ENCODE measurements at regions not wholly inside any gene's neighbourhood (a gene's known extent, or its start where the extent isn't known, plus 50 kb on each side); places are given as distances from the start of the nearest gene placed in this dataset.
A peak's percentile ranks its signal among the peaks of the same experiment; 100 is the strongest.

GRCh38 chr6:142694054-142694453 is 250.9 kb downstream of the HIVEP2 start:
- peaks cover 3% of the 10 kb centered on the region; the same call in 1 of the 2 replicates for H3K4me1 ChIP-seq (ENCODE audit: control insufficient read depth, insufficient read depth, low read length)
- H4K20me1 ChIP-seq (ENCODE audit: control insufficient read depth, insufficient read depth), result no peaks in the 10 kb centered on the region
- ChIA-PET RAD21 (ENCODE audit: unreplicated experiment) (interaction anchor here (0.8 to 3.2 kb wide), 17 partner anchors 9 to 733 kb away, joined by 3 to 54 read pairs (median 8); no protein-coding TSS in a partner anchor), CTCF (interaction anchor here (0.7 to 4.3 kb wide), 18 partner anchors 8 to 733 kb away, joined by 3 to 62 read pairs (median 8); no protein-coding TSS in a partner anchor), POLR2A (no interaction called here), SMC1A (ENCODE audit: uncharacterized antibody, unreplicated experiment) (interaction anchor here (0.8 to 8.9 kb wide), 21 partner anchors 11 to 733 kb away, joined by 3 to 123 read pairs (median 5); no protein-coding TSS in a partner anchor)
- H3K27me3 ChIP-seq (replicated peaks in 1 of 2; ENCODE audit: control insufficient read depth in 2 of 2, insufficient read depth in 2 of 2, low read length in 1 of 2), result no peaks in the 10 kb centered on the region
- TF ChIP-seq ZNF207 (IDR thresholded peaks at IDR 0.05; ENCODE audit: borderline replicate concordance), result no peak
- TF ChIP-seq RUNX3 (IDR thresholded peaks at IDR 0.05; ENCODE audit: low read length), result peak; percentile 54; the same call in 1 of the 2 replicates
- 0 out of 2 replicates have a peak, but pooled peaks have one; percentile 4 for TF ChIP-seq MEF2A (IDR thresholded peaks at IDR 0.05; ENCODE audit: insufficient read depth, low read depth, low read length)
- H3K79me2 ChIP-seq (ENCODE audit: control insufficient read depth, insufficient read depth, low read length), result no peaks in the 10 kb centered on the region
- H3K9ac ChIP-seq (ENCODE audit: control insufficient read depth, insufficient read depth, low read length), result no peak overlapping the region
- FAIRE-seq, result no peak
- H2AFZ ChIP-seq (ENCODE audit: control insufficient read depth, low read depth, low read length), result peak overlapping the region; percentile 28; the same call in 1 of the 2 replicates
- peak; percentile 15 for ATAC-seq
- intact Hi-C loops (cut with micrococcal nuclease; ENCODE audit: unreplicated experiment), result loop anchor here (2.0 to 5.0 kb wide), 6 partner anchors 148 to 808 kb away; partner anchors contain the start of gene HIVEP2
- in situ Hi-C loops (cut with MboI), result loop anchor here (5.0 to 25.0 kb wide), 3 partner anchors 248 to 718 kb away; no protein-coding TSS in a partner anchor
- no peak overlapping the region for H3K4me2 ChIP-seq (ENCODE audit: control insufficient read depth, insufficient read depth)
- H3K36me3 ChIP-seq (ENCODE audit: control insufficient read depth in 2 of 2, insufficient read depth in 2 of 2, low read length in 1 of 2), result no peaks in the 10 kb centered on the region
- H3K27ac ChIP-seq (ENCODE audit: control insufficient read depth, insufficient read depth), result no peak overlapping the region
- no peaks in the 10 kb centered on the region for H3K9me3 ChIP-seq (replicated peaks; ENCODE audit: control insufficient read depth, insufficient read depth, low read length)
- DNase-seq (ENCODE audit: low read depth, low spot score), result no peak
- WGBS (ENCODE audit: insufficient coverage, insufficient replicate concordance, low lambda C conversion rate, missing lambda C conversion rate), result 89% methylated on average over 2 of the region's 2 CpGs
- no peak overlapping the region for H3K4me3 ChIP-seq
- BruUV-seq (replicated peaks), result no TSS peak

- no peaks in the 10 kb centered on the region for H3K79me2 ChIP-seq (ENCODE audit: control insufficient read depth, insufficient read depth, low read length)
- in situ Hi-C loops (cut with MboI), result loop anchor here (25.0 kb wide), 1 partner anchor 717 kb away; no protein-coding TSS in a partner anchor
- ChIA-PET POLR2A (no interaction called here), SMC1A (ENCODE audit: uncharacterized antibody, unreplicated experiment) (interaction anchor here (1.2 to 8.9 kb wide), 3 partner anchors 125 to 643 kb away, joined by 3 to 123 read pairs (median 27); no protein-coding TSS in a partner anchor), CTCF (interaction anchor here (4.3 kb wide), 1 partner anchor 331 kb away, joined by 61 read pairs; no protein-coding TSS in a partner anchor), RAD21 (ENCODE audit: unreplicated experiment) (interaction anchor here (1.4 to 3.6 kb wide), 3 partner anchors 52 to 332 kb away, joined by 4 to 17 read pairs (median 5); no protein-coding TSS in a partner anchor)
- no peak for FAIRE-seq
- no peak for ATAC-seq
- no peaks in the 10 kb centered on the region for H3K9me3 ChIP-seq (replicated peaks; ENCODE audit: control insufficient read depth, insufficient read depth, low read length)
- no TSS peak for BruUV-seq (replicated peaks)
- 31% methylated on average over 3 of the region's 3 CpGs for WGBS (ENCODE audit: insufficient coverage, insufficient replicate concordance, low lambda C conversion rate, missing lambda C conversion rate)
- no peak overlapping the region for H2AFZ ChIP-seq (ENCODE audit: control insufficient read depth, low read depth, low read length)
- intact Hi-C loops (cut with micrococcal nuclease; ENCODE audit: unreplicated experiment), result loop anchor here (2.0 kb wide), 1 partner anchor 190 kb away; no protein-coding TSS in a partner anchor
- H3K9ac ChIP-seq (ENCODE audit: control insufficient read depth, insufficient read depth, low read length), result no peak overlapping the region
- DNase-seq (ENCODE audit: low read depth, low spot score), result no peak
- H3K36me3 ChIP-seq (ENCODE audit: control insufficient read depth in 2 of 2, insufficient read depth in 2 of 2, low read length in 1 of 2), result no peaks in the 10 kb centered on the region
- H3K4me2 ChIP-seq (ENCODE audit: control insufficient read depth, insufficient read depth), result no peak overlapping the region
- no peaks in the 10 kb centered on the region for H4K20me1 ChIP-seq (ENCODE audit: control insufficient read depth, insufficient read depth)
- H3K27me3 ChIP-seq (replicated peaks in 1 of 2; ENCODE audit: control insufficient read depth in 2 of 2, insufficient read depth in 2 of 2, low read length in 1 of 2), result no peaks in the 10 kb centered on the region
- H3K27ac ChIP-seq (ENCODE audit: control insufficient read depth, insufficient read depth), result no peak overlapping the region
- H3K4me1 ChIP-seq (ENCODE audit: control insufficient read depth, insufficient read depth, low read length), result peaks cover 5% of the 10 kb centered on the region
- H3K4me3 ChIP-seq, result no peak overlapping the region
- TF ChIP-seq PML (IDR thresholded peaks at IDR 0.05; ENCODE audit: low read length), result no peak
- TF ChIP-seq MTA3 (IDR thresholded peaks at IDR 0.05; ENCODE audit: borderline replicate concordance, low read length), result no peak
- no peak for TF ChIP-seq TCF12 (IDR thresholded peaks at IDR 0.05; ENCODE audit: low read depth, low read length)
- TF ChIP-seq TCF7 (IDR thresholded peaks at IDR 0.05; ENCODE audit: borderline replicate concordance), result no peak
- TF ChIP-seq TCF3 (IDR thresholded peaks at IDR 0.05; ENCODE audit: borderline replicate concordance, insufficient read depth, low read depth, low read length), result no peak
- no peak for TF ChIP-seq CHD2 (IDR thresholded peaks at IDR 0.05; ENCODE audit: borderline replicate concordance, low read depth, low read length)
- no peak for TF ChIP-seq MAX (IDR thresholded peaks at IDR 0.05; ENCODE audit: low read depth, low read length)
- TF ChIP-seq ZBTB11 (CRISPR knock-in tag; IDR thresholded peaks at IDR 0.05), result no peak
These were observed 250.0 kb downstream of the HIVEP2 start for GRCh38 chr6:142695016-142695415.

Measured in GM12878 (cell line).